CD4-positive, alpha-beta T cell treated with Interleukin-6 at 100 ng/mL for 8 hours (primary cell): ENCODE measurements at regions not wholly inside any gene's neighbourhood (a gene's known extent, or its start where the extent isn't known, plus 50 kb on each side); places are given as distances from the start of the nearest gene placed in this dataset.
"Not testable (repeated sequence)": the region's sequence is repeated elsewhere in the genome, so short reads cannot be mapped to it uniquely, and the experiment has no call there.

Source experiments
- DNase-seq: peaks from one replicate; pipeline ENCODE4 v3.0.0-alpha.2; 2020; ENCODE audit warnings: mixed read lengths, low spot score

DNA sequence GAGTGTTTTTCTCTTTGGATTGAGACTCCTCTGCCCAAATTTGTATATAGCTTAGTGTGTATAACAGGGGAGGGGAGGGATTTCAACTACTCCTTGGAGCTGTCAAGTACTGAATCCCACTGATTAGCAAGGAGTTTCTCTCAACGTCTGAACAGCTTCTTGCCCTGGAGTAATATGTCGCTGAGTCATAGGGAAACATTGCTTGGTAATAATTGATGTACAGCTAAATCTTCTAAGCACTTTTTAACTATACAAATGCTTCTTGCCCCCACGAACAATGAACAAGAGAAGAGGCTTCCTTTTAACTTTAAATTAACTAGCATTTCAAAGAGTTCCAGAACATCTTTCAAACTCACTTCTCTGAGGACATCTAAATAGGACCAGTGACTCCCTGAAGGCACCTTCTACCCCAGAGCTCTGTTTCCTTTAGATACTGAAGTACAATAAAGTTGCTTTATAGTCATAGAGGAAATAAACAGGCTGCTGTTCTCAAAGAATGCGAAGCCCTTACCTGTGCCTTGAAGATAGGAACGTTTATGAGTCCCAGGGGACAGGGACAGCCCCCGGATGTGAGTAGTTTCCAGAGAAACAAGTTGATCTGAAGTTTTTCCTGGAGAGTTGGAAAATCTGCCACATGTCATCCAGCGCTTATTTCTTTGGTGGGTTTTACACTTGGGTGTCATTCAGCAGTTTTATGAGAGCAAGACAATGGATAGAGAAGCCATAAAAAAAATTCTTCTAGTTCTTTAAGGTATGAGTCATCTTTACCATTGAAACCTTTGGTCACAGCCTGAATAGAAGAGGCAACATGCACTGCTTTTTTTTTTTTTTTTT, 462.5 kb upstream of the BTBD3 start:
- no peak for DNase-seq

DNA sequence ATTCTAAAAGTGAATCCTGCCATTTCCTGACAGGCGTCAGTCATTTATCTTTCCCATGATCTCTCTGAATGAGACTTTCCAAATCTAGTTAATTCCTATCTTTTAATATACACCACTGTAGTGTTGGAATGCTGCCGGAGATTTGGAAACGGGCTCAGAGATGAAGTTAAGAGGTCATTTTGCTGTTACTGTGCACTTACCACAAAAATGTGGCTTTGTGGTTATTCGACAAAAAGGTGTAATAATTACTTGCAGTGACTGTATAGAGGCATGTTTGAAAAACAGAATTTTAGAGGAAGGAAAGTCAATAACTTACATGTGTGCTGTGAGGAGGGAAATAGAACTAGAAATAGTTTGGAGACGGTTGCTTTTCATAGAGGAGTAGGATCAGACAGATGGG, 460.2 kb upstream of the BTBD3 start:
- no peak for DNase-seq

GRCh38 chr20:11459090-11459890, 458.4 kb upstream of the BTBD3 start:
- no peak for DNase-seq

GRCh38 chr20:11467436-11467835, 450.3 kb upstream of the BTBD3 start:
- DNase-seq, result no peak

DNA sequence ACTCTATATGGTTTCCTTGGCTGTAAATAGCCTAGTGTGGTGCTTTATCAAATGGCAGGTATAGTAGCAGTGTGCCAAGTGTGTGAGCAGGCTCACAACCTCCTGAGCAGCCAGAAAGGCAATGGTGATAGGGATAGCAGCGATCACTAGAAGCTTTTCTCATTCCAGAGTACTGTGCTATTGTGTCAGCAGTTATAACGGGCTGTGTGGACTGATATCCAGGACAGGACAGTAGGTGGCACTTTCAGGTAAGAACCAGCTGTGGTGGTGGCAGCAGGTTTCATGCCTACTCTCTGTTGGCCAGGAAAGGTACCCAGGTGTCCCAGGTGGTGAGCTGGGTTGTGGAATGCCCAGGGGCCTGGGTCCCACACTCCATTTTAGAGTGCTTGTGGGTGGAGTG, 448.8 kb upstream of the BTBD3 start:
- DNase-seq, result no peak

DNA sequence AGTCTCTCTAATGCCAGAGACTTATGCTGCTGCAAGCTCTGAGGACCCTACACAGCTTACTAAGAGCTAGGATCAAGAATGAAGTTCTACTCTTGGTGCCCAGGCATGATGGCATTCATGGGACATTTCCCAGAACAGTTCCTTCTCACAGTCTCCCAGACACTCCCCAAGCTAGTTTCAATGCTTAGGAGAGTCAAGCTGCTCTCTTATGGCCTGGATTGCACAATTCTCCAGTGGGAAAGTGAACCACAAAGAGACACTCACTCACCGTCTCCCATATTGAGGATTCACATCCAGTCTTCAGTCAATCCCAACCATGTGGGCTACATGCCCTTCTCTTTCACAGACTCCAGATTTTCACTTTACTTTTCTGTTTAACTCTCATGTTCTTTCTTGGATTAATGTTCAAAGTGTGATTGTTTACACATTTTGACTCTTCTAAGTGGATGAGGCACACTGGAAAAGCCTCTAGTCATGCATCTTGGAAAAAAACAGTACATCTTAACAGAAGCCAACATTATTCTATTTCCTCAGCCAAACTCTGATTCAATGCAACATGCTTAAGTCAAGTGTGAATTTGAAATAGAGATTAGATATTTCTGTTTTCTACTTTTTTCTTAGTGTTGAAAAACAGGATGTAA, 447.8 kb upstream of the BTBD3 start:
- DNase-seq, result no peak

GRCh38 chr20:11473983-11474382, 443.7 kb upstream of the BTBD3 start:
- DNase-seq, result no peak

- DNase-seq, result no peak
These were observed 434.0 kb upstream of the BTBD3 start for GRCh38 chr20:11483697-11484096.

DNA sequence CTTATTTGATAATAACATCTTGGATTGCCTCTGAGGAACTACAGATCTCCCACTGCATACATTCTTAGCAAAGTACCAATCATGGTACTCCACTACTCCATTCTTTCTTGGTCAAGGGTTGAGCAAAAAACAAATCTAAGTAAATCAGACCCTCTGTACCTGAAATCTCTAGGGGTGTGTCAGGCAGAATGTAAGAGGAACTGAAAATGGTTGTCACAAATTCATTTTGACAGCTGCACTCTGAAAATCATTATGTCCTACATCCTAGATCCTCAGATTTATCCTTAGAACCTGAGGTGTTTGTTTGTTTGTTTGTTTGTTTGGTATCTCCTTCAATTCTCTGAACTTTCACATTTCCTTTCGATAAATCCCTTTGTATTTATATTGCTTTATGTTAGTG, 433.2 kb upstream of the BTBD3 start:
- DNase-seq, result no peak

DNA sequence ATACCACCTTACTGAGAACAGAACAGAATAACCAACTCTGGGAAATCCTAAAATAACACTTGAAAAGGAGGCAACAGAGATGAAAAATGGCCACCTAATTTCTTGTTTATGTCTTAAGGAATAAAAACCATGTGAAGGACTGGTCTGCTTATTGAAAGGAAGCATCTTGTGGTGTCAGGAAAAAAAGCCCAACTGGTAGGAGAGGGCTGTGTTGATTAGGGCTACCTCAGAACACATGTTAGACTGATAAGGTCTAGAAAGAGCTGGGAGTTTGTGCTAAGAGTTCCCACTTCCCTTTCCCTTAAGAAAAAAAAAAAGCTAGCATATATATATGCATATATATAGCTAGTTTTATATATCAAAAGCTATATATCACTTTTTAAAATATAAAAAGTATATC, 425.3 kb upstream of the BTBD3 start:
- no peak for DNase-seq

DNA sequence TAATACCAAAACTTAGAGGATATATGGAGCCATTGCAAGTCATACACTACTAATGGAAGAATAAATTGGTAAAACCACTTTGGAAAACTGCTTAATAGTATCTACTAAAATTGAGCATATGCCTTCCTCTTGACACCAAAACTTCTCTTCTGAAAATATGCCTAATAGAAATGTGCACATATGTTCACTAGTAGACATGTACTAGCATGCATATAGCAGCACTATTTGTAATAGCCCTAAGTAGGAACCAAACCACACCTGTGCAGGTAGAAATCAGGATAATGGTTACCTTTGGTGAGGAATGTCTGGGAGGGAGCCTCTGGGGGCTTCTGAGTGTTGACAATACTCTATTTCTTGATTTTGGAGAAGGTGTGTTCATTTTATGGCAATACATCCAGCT, 424.8 kb upstream of the BTBD3 start:
- DNase-seq, result no peak

GRCh38 chr20:11496380-11496779, 421.3 kb upstream of the BTBD3 start:
- DNase-seq, result no peak

GRCh38 chr20:11497545-11497944, 420.1 kb upstream of the BTBD3 start:
- DNase-seq, result no peak

DNA sequence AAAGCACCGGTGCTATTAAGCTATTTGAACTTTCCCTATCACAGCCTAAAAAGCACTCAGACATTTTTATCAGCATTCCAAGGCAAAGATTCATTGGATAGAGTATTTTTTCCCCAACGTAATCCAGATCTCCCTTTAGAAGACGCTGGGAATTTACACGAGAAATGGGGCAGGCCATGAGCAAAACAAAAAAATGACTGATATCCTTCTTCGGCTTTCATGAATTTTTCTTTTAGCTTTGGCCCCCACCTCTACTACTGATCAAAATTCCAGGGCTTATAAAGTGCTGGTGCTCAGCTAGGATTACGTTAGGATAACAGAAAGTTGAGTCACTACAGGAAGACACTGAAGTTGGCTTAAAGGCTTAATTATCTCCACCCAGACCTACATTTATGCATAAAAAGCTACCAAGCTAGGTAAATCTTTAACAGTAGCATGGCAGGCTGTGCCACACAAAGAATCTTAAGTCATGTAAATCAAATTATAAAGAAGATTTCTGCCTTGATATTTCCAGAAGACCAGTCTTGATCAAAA, 418.5 kb upstream of the BTBD3 start:
- DNase-seq, result no peak

DNA sequence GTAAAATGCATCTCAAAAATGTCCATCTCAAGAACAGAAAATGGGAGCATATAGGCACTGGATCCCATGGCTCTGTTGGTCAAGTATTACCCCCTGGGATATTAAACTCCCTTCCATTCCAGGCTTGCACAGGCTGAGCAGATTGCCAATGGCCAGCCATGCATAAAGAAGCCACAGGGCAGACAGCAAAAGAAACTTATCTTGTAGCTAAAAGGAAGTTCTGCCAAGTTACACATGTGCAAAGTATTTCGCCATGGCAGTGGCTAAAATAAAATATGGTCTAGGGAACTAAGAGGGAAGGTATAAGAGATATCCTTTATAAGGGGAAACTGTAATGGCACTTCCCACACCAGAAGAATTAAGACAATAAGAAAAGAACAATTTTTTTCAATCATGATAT, 415.6 kb upstream of the BTBD3 start:
- no peak for DNase-seq

DNA sequence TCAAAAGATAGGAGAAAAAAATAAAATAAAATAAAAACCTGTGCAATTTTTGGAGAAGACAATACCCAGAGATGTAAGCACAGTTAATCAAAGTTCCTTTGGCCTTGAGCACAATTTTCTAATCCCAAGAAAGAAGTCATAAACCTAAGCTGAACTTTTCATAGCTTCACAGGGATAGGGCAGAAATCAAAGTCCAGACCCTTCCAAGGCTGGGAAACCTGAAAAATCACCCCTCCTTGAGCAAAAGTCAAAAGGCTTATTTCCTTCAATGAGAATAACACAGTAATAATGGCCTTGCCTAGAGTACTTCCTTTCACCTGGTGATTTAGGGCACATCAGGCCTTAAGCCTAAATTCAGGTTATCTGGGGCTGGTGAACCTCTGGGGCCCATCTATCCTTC, 415.0 kb upstream of the BTBD3 start:
- no peak for DNase-seq

- DNase-seq, result no peak
These were observed 407.9 kb upstream of the BTBD3 start for GRCh38 chr20:11509776-11510175.

DNA sequence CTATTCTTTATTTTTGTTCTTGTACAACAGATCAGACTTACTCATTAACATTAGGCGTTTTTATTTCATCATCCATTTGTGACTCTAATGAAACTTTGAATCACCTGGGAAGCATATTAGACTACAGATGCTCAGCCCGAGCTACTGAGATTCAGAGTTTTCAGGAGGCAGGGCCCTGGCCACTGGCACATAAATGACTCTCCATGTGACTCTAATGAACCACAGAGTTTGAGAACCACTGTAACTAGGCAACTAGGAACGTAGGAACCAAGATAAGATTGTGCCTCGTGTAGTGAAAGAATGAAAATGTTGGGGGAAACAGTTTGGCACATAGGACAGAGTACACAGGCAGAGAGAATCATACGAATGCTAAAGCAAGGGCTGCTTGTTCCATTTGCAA, 405.9 kb upstream of the BTBD3 start:
- no peak for DNase-seq

- not testable (repeated sequence) for DNase-seq
These were observed 404.4 kb upstream of the BTBD3 start for GRCh38 chr20:11513241-11513745.

DNA sequence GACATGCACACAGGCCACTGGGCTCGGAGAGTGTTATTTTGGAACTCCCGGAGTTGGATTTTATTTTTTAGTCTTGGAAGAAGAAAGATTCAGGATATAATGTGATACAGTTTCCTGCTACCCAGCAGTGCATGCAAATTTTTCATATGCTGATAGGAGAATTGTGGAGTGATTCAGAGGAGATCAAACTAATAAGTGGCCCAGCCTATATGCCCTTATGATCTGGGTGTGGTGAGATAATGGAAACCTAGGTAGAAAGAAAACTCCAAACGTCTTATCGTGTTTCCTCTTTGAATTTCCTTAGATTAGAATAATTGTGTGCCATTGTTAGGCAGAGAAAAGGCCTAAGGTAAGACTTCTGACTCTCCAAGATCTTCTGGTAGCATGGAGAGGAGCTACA, 401.2 kb upstream of the BTBD3 start:
- no peak for DNase-seq

- no peak for DNase-seq
These were observed 397.1 kb upstream of the BTBD3 start for GRCh38 chr20:11520596-11520995.
